ENCODE measurements at regions not wholly inside any gene's neighbourhood (a gene's known extent, or its start where the extent isn't known, plus 50 kb on each side); places are given as distances from the start of the nearest gene placed in this dataset.

DNA sequence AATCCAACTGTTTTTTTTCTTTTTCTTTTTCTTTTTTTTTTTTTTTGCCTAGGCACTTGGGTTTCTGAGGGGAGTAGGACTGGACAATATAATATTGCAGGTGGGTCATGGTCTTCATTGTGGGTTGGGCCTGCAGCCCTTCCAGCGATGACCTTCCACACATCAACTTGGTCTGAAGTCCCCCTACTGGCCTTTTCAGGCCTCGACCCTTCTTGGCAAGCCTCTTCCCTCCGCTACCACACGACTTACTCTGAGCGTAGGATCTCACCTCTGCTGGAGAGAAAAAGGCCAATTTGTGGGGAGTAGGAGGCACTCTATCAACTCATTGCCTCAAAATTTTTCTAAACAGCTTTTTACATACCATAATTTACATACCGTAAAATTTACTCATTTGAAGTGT is 51.1 kb upstream of the GRIK3 start:
- DNase-seq (no peak), ATAC-seq (ENCODE audit: poor library complexity) (no peak)
- intact Hi-C loops (cut with DNase I) = no loop called here

DNA sequence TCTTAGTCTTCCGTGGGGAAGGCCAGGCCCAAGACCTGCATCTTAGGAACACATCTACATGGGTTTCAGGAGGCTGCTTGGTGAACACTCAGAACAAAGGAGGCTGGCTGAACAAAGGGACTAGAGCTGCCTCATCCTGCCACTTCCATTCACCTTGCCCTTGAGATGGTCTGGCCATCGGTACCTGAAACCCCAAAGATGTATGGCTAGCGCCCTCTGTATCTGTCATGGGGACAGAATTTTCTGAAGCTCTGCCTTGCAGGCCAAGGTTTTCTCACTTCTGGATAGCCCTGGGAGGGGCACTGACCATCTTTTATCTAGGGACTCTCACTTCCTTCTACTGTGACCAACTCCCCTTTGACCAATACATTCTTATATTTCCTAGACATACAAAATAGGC is 55.4 kb upstream of the GRIK3 start:
- no peak for ATAC-seq (ENCODE audit: poor library complexity)
- intact Hi-C loops (cut with DNase I) = no loop called here

DNA sequence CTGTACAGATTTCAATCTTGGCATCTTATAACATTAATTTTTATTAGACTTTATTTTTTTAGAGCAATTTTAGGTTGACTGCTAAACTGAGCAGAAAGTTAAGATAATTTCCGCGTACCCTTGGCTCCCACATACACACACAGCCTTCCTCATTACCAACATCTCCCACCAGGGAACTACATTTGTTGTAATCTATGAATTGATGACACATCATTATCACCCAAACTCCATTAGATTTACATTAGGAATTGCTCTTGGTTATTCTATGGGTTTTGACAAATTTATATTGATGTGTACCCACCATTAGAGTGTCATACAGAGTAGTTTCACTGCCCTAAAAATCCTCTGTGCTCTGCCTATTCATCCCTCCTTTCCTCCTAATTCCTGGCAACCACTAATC is 56.4 kb upstream of the GRIK3 start:
- ATAC-seq (ENCODE audit: poor library complexity) = no peak
- intact Hi-C loops (cut with DNase I) = no loop called here
- no peak for DNase-seq

More for the DNA sequence above, 55.4 kb upstream of the GRIK3 start:
- DNase-seq = no peak

DNA sequence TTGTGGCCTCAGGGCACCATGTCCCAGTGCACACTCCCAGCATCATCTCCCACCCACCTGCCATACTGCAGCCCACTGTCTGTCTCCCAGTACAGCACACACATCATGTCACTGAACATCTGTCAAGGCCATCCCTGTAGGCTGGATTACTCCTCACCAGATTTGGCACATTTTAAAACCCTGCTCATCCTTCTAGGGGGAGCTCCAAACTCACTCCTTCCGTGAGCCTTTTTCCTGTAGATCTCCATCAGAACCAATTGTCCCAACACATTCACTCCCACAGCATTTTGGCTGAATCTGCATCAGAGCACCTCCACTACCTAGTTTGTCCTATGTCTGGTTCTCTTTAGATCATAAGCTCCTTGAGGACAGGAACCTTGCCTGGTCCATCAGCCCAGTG is 58.6 kb upstream of the GRIK3 start:
- ATAC-seq (ENCODE audit: poor library complexity) (no peak), DNase-seq (no peak)
- intact Hi-C loops (cut with DNase I) = no loop called here

DNA sequence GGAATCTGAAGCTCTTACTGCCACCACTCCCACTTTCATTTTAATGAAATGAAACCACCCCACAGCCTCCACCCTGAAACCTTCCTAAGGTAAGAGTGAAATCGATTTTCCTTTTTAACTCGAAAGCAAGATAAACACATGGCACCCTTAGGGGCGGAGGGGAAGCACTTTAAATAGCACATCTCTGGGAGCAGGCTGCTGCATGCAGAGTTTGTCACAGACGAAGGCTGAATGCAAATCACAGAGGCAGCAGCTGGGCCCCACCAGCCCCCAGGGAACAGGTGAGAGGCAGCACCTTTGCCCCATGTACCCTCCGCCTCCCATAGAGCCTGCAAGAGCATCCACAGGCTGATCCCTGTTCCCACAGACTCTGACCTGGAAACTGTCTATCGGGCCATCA is 60.0 kb upstream of the GRIK3 start:
- DNase-seq (no peak), ATAC-seq (ENCODE audit: poor library complexity) (no peak)
- intact Hi-C loops (cut with DNase I) = no loop called here

DNA sequence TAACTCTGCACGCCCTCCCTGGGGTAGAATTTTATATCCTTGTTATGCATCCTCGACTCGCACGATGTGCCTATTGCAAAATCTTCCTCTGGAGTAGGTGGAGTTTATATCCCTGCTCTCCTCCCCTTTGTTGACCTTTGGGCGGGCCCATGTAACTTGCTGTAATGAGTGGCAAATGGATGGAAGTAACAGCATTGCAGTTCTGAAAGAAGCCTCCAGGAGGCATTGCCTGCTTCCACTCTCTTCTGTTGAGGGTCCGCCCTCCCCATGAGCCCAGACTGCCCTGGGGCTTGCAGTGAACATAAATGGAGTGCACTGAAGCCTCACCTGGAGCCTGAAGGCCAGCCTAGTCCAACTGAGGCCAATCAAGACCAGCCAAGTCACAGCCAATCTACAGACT is 62.2 kb upstream of the GRIK3 start:
- no peak for ATAC-seq (ENCODE audit: poor library complexity)

DNA sequence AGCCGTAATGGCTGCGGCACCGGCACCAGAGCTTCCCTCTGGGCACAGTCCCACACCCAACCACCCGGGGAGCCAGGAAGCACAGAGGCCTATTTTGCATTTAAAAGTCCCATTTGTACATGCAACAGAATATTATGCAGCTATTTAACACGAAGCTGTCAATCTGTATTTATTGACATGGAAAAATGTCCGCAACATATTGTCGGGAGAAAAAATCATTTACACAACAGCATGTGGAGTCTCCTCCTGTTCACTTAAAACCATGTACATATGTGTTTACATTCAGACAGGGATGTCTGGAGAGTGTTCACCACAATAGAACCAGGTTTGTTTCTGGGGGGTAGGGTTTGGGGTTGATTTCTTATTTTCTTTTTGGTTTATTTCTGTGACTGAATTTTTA is 63.4 kb upstream of the GRIK3 start:
- intact Hi-C loops (cut with DNase I) = no loop called here

More for the DNA sequence above, 62.2 kb upstream of the GRIK3 start:
- DNase-seq = no peak
- intact Hi-C loops (cut with DNase I) = no loop called here

DNA sequence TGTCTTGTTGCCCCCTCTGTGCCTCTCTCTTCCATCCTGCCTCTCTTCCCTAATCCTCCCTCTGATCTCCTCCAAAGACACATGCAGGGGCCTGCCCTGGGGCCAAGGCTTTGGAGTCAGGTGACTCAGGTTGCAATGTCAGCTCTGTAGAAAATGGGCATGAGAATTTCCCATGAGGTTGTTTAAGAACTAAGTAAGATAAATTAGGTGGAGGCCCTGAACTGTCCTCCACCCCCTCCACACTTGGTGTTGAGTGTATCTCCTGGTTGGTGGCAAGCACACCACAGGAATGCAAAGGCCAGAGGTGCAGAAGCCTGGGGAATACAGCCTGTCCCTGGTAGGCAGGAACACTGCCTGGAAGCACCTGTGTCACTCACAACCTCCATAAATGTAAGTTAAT is 63.9 kb upstream of the GRIK3 start:
- ATAC-seq (ENCODE audit: poor library complexity) = no peak
- no peak for DNase-seq
- intact Hi-C loops (cut with DNase I) = no loop called here

More for the DNA sequence above, 63.4 kb upstream of the GRIK3 start:
- ATAC-seq (ENCODE audit: poor library complexity) (no peak), DNase-seq (no peak)

DNA sequence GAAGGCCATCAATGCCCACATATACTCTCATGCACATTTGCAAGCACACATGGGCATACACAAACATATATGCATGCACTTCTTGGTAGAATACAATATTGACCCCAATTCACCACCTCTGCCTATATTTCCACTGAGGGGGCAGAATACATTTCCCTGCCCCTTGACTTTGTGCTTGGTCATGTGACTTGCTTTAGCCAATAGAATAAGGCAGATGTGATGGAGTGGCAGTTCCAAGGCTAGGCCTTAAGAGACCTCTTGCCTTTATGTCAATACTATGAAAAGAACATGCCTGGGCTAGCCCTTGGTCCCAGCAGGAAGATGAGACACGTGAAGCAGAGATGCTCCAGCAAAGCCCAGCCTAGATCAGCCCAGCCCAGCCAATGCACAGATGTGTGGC is 66.0 kb upstream of the GRIK3 start:
- no peak for DNase-seq
- no peak for ATAC-seq (ENCODE audit: poor library complexity)
- intact Hi-C loops (cut with DNase I) = no loop called here

DNA sequence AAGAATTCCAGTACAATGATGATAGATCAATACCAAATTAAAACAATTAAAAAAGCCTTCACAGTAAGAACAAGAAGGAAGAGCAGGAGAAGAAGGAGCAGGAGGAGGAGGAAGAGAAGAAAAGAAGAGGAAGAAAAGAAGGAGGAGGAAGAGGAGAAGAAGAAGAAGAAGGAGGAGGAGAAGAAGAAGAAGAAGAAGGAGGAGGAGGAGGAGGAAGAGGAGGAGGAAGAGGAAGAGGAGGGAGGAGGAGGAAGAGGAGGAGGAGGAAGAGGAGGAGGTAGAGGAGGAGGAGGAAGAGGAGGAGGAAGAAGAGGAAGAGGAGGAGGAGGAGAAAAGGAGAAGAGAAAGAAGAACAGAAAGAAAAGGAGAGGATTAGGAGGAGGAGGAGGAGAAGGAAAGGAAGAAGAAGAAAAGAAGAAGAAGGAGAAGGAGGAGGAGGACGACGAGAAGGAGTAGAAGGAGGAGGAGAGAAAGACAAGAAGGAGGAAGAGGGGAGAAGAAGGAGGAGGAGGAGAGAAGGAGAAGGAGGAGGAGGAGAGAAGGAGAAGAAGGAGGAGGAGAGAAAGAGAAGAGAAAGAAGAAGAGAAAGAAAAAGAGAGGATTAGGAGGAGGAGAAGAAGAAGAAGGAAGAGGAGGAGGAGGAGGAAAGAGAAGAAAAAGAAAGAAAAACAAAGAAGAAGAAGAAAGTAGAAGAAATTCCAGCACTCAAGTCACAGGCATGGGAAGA is 68.5 kb upstream of the GRIK3 start:
- ATAC-seq (ENCODE audit: poor library complexity) (no peak), DNase-seq (no peak)
- intact Hi-C loops (cut with DNase I) = no loop called here

DNA sequence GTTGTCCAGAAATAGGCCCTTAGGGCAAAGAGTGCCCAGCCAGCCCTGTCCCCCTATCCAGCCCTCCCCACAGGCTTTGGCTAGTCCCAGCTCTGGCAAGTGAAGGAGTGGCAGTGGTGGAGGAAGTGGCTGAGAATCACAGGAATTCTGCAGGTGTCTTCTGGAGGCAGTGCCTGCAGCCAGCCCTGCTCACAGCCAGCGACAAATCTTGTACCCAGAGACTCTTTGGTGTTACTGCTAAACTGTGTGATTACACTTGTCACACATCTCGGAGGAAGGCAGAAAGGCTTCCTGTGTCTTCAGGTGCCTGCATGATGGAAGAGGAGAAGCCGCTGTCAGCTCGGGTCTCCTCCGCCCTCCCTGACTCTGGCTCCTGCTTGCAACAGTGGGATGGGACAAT is 71.6 kb upstream of the GRIK3 start:
- no peak for ATAC-seq (ENCODE audit: poor library complexity)
- no peak for DNase-seq
- intact Hi-C loops (cut with DNase I) = no loop called here

DNA sequence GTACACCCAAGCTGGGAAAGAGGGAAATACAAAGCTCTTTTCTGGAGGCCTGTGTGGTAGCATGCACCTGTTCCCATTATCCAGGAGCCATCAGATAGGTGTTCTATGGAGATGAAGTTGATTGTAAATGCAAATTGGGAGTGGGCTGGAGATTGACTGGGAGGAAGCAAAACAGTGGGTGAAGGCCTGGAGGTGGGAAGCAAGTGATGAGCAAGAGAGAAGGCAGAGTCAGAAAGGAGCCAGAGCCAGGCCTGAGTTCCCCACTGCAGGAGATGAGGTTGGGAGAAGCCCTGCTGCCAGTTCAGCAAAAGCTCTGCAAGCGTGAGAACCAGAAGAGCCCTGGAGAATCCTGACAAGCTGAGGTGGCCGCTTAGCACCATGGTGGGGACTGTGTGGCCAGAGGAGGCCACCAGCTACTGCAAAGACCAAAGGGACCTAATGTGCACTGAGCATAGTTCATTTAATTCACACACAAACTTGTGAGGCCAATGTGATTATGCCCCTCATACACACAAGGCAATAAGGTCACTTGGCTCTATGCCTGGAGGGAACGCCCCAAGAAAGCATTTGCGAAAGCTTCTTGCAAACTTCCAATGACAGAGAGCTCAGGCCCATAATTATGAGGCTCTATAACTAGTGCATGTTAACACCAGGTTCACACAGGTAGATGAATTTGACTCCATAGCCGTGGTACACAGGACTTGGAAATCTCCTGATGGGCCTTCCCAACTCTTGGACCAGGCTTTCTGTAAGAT is 73.0 kb upstream of the GRIK3 start:
- DNase-seq = no peak
- no peak for ATAC-seq (ENCODE audit: poor library complexity)
- intact Hi-C loops (cut with DNase I) = no loop called here

DNA sequence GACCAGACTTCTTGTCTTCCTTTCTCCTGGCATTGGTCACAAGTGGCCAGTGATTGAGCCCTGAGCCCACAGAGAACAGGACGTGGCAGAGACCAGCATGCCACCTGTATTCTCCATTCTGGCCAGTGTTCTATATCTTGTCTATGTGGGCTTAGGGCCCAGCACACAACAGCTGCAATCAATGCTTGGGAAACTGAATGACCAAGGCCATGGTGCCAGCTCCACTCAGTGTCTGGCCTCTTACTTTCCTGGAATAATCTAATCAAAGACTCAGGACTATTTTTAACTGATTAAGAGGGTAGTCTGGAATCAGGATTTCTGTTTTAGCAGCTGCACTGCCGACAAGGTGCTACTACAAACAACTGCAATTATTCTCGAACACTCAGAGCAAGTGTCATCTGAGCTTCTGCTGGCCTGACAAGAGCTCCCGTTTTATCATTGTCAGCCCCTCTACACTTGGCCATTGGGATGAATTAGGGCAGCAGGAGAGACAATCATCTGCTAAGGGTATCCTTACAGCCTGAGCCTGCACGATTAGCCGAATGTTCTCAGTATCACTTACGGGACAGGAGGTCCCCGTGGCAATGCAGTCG is 74.4 kb upstream of the GRIK3 start:
- ATAC-seq (ENCODE audit: poor library complexity) (peak; percentile 59), DNase-seq (no peak)
- intact Hi-C loops (cut with DNase I) = no loop called here

DNA sequence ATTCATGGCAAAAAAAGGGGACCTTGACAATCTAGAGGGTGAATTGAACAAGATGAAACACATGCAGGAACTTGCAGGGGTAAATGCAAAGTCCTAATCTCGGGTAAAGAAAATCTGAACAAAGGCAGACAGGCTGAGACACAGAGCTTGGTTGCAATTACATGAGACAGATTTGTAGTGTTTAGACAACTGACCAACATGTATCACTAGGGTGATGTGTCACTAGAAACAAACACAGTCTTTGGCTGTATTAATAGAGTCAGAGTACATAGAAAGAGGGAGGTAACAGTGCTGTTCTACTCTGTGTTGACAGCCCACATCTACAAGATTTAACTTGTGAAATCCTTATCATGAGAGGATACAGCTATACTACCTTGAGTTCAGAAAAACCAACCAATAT is 78.1 kb upstream of the GRIK3 start:
- DNase-seq (no peak), ATAC-seq (ENCODE audit: poor library complexity) (no peak)
- intact Hi-C loops (cut with DNase I) = no loop called here

DNA sequence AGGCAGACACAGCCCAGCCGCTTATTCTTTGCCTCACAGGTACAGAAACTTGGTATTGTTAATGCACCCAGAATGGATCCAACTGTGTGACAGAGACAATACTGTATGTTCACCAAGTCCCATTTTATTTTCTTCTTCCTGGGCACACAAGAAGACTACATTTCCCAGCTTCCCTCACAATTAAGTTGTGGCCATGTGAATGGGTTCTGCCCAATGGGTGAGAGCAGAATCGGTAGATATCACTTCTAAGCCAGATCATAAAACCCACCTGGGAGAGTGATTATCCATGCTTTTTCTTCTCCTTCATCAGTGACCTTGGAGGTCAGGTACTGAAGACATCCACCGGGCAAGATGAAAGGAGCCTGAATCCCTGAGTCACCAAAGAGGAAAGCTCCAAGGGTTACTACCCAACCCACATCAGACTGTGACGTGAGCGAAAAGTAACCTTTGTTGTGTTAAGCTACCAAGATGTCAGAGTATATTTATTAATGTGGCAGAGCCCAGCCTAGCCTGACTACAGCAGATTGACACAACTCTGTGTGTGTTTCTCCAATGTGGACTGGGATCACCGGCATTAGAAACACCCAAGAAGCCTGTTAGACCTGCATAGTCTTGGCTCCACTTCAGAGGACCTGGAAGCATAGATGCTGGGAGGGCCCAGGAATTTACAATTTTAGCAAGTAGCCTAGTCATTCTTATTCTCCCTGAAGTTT is 79.1 kb upstream of the GRIK3 start:
- intact Hi-C loops (cut with DNase I) = no loop called here
- DNase-seq = no peak
- no peak for ATAC-seq (ENCODE audit: poor library complexity)

DNA sequence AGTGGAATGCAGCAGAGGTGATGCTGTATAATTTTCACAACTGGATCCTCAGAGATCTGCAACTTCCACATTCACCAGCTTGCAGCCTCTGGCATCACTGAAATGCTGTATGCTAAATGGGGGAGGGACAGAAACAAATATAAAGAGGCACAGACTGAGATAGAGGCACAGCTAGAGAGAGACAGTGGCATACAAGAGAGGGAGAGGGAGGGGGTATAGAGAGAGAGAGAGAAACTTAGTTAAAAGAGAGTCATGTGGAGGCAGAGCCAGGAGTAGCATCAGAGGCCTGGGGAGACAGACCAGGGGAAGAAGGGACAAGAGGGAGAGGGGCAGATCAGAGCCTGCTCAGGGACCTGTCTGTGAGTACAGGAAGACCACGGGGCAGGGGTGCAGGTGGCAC is 84.5 kb upstream of the GRIK3 start:
- ATAC-seq (ENCODE audit: poor library complexity) (no peak), DNase-seq (no peak)
- intact Hi-C loops (cut with DNase I) = no loop called here

DNA sequence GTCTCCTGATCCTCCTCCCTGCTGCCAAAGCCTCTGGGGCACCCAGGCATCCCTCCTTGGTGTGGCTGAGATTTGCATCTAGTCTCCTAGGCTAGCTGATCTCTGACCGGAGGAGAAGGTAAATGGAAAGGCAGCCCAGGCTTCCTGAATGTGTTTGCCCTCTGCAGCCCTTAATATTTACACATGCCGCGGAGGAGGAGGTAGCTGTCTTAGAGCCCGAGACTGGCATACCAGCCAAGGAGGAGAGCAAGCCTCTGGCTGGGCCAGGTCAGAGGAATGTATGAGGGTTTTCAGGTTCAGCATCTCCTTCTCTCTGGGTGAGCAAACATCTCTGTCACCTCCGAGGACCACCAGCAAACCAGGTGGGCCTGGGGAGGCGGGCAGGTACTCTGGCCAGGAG is 86.0 kb upstream of the GRIK3 start:
- intact Hi-C loops (cut with DNase I) = no loop called here
- DNase-seq = no peak
- no peak for ATAC-seq (ENCODE audit: poor library complexity)

DNA sequence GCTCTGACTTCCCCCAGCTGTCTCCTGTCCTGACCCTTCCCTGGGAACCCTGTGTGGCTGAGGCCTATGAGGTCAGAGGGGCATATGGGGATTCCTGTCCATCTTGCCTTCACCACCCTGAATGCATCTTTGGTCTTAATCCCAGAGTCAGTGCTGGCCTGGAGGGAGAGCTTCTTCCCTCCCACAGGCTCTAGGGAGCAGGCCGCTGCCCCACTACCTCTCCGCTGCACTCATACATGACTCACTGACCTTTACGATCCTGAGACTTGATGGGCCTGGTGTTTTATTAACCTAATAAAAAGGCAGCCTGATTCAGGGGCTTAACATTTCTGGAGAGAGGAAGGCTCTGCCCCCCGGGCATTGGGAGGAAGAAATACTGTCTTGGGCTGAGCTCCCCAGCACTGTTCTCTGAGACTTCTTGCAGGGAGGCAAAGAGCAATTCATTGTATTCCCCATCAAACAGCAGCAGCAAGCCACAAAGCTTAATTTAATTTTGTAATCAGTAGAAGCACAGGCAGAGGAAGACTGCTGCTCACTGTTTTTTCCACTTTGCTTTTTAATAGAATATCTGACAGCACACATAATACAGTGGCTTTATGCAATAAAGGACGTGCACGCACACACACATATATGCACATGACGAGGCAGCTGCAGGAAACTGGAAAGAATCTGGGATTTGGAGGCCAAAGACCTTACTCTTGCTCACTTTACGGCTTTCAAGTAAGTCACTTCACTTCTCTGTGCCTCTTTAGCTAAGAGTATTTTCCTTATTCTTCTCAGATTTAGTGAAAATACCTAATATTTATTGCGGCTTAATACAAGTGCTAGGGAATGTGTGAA is 89.2 kb upstream of the GRIK3 start:
- ATAC-seq (ENCODE audit: poor library complexity) (no peak), DNase-seq (no peak)
- intact Hi-C loops (cut with DNase I) = no loop called here

DNA sequence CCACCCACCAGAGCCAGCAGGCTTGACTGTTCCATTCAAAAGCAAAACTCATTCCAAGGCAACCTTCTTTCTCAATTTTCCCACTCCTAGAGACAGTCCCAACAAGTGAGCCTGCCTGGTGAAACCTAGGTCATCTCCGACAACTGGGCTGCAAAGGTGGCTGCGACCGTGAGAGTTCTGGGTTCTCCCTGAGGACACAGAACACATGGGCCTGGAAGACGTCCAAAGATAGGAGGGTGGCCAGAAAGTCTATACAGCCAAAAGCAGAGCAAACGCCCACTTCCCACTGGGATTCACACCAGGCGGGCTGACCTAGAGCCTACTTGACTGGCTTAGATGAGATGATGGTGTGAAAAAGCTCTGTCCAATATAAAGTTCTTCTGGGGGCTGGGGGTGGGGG is 90.2 kb upstream of the GRIK3 start:
- no peak for DNase-seq
- intact Hi-C loops (cut with DNase I) = no loop called here
- ATAC-seq (ENCODE audit: poor library complexity) = no peak
